ENCODE measurements at regions not wholly inside any gene's neighbourhood (a gene's known extent, or its start where the extent isn't known, plus 50 kb on each side); places are given as distances from the start of the nearest gene placed in this dataset.
"Not testable (repeated sequence)": the region's sequence is repeated elsewhere in the genome, so short reads cannot be mapped to it uniquely, and the experiment has no call there.

DNA sequence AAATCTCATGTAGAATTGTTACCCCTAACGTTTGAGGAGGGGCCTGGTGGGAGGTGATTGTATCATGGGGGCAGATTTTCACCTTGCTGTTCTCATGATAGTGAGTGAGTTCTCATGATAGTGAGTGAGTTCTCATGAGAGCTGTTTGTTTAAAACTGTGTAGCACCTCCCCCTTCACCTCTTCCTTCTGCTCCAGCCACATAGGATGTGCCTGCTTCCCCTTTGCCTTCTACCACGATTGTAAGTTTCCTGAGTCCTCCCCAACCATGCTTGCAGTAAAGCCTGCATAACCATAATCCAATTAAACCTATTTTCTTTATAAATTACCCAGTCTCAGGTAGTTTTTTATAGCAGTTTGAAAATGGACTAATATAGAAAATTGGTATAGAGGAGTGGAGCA, 1783.7 kb upstream of the CDH9 start:
- no peaks in the 10 kb centered on the region for H3K36me3 ChIP-seq (ENCODE audit: control insufficient read depth, insufficient read depth, low read length)
- H3K4me3 ChIP-seq (ENCODE audit: low read depth, low read length): no peak overlapping the region
- FAIRE-seq (no peak), DNase-seq (ENCODE audit: low read depth) (no peak)
- H3K27me3 ChIP-seq (ENCODE audit: control insufficient read depth, insufficient read depth, low read length): no peaks in the 10 kb centered on the region
- TF ChIP-seq, protein P1, sequence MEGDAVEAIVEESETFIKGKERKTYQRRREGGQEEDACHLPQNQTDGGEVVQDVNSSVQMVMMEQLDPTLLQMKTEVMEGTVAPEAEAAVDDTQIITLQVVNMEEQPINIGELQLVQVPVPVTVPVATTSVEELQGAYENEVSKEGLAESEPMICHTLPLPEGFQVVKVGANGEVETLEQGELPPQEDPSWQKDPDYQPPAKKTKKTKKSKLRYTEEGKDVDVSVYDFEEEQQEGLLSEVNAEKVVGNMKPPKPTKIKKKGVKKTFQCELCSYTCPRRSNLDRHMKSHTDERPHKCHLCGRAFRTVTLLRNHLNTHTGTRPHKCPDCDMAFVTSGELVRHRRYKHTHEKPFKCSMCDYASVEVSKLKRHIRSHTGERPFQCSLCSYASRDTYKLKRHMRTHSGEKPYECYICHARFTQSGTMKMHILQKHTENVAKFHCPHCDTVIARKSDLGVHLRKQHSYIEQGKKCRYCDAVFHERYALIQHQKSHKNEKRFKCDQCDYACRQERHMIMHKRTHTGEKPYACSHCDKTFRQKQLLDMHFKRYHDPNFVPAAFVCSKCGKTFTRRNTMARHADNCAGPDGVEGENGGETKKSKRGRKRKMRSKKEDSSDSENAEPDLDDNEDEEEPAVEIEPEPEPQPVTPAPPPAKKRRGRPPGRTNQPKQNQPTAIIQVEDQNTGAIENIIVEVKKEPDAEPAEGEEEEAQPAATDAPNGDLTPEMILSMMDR (IDR thresholded peaks at IDR 0.05; ENCODE audit: insufficient read depth, low read length, severe bottlenecking): no peak

GRCh38 chr5:28810751-28811136, 1772.4 kb upstream of the CDH9 start:
- Histone ChIP-seq H3K4me3 (ENCODE audit: low read depth, low read length) (no peak overlapping the region), H3K36me3 (ENCODE audit: control insufficient read depth, insufficient read depth, low read length) (no peaks in the 10 kb centered on the region), H3K27me3 (ENCODE audit: control insufficient read depth, insufficient read depth, low read length) (no peaks in the 10 kb centered on the region)
- FAIRE-seq (no peak), DNase-seq (ENCODE audit: low read depth) (no peak)
- TF ChIP-seq, protein P1 (IDR thresholded peaks at IDR 0.05; ENCODE audit: insufficient read depth, low read length, severe bottlenecking): no peak

- H3K27me3 ChIP-seq (ENCODE audit: control insufficient read depth, insufficient read depth, low read length): no peaks in the 10 kb centered on the region
- DNase-seq (ENCODE audit: low read depth) (no peak), FAIRE-seq (no peak)
- TF ChIP-seq, protein P1 (IDR thresholded peaks at IDR 0.05; ENCODE audit: insufficient read depth, low read length, severe bottlenecking): no peak
- H3K4me3 ChIP-seq (ENCODE audit: low read depth, low read length): no peak overlapping the region
- H3K36me3 ChIP-seq (ENCODE audit: control insufficient read depth, insufficient read depth, low read length): no peaks in the 10 kb centered on the region
These were observed 1771.7 kb upstream of the CDH9 start for GRCh38 chr5:28809811-28810750.

GRCh38 chr5:28808967-28809810, 1770.8 kb upstream of the CDH9 start:
- FAIRE-seq (no peak), DNase-seq (ENCODE audit: low read depth) (no peak)
- no peaks in the 10 kb centered on the region for H3K27me3 ChIP-seq (ENCODE audit: control insufficient read depth, insufficient read depth, low read length)
- TF ChIP-seq, protein P1 (IDR thresholded peaks at IDR 0.05; ENCODE audit: insufficient read depth, low read length, severe bottlenecking): no peak
- H3K4me3 ChIP-seq (ENCODE audit: low read depth, low read length): no peak overlapping the region
- H3K36me3 ChIP-seq (ENCODE audit: control insufficient read depth, insufficient read depth, low read length): no peaks in the 10 kb centered on the region

DNA sequence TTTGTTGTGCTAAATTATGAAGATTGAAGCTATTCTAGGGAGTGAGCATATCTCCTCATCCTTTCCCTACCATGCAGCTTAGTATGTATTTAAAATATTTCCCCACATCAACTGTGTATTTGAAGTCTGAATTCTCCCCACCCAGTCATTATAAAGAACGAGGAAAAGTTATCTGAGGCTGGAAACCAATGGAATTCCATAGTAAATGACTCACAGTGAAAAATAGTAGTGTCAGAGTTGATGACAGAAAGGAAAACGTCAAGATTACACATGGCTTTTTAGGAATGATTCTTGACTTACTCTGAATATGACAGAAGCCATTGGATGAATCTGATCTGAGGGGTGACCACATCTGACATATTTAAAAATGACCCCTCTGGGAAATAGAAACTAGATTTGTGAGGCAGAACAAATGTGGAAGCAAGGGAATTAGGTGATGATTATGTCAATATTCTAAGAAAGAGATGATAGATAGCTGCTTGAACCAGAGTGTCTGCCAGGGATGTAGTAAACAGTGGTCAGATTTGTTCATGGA, 1768.9 kb upstream of the CDH9 start:
- FAIRE-seq (no peak), DNase-seq (ENCODE audit: low read depth) (peak; percentile 44)
- Histone ChIP-seq H3K36me3 (ENCODE audit: control insufficient read depth, insufficient read depth, low read length) (no peaks in the 10 kb centered on the region), H3K27me3 (ENCODE audit: control insufficient read depth, insufficient read depth, low read length) (no peaks in the 10 kb centered on the region), H3K4me3 (ENCODE audit: low read depth, low read length) (no peak overlapping the region)
- TF ChIP-seq, protein P1 (IDR thresholded peaks at IDR 0.05; ENCODE audit: insufficient read depth, low read length, severe bottlenecking): no peak

DNA sequence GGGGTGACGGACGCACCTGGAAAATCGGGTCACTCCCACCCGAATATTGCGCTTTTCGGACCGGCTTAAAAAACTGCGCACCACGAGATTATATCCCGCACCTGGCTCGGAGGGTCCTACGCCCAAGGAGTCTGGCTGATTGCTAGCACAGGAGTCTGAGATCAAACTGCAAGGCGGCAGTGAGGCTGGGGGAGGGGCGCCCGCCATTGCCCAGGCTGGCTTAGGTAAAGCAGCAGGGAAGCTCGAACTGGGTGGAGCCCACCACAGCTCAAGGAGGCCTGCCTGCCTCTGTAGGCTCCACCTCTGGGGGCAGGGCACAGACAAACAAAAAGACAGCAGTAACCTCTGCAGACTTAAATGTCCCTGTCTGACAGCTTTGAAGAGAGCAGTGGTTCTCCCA, 1760.6 kb upstream of the CDH9 start:
- not testable (repeated sequence) for H3K4me3 ChIP-seq (ENCODE audit: low read depth, low read length); FAIRE-seq; H3K27me3 ChIP-seq (ENCODE audit: control insufficient read depth, insufficient read depth, low read length); H3K36me3 ChIP-seq (ENCODE audit: control insufficient read depth, insufficient read depth, low read length); DNase-seq (ENCODE audit: low read depth)
